Activated CD4-positive, alpha-beta T cell treated with anti-CD3 and anti-CD28 coated beads, Interleukin-2, Interleukin-4, amounts not matched to agents 100 ng/mL and 50 ng/mL, durations not matched to agents 16 hours and 8 hours (primary cell): ENCODE measurements at regions not wholly inside any gene's neighbourhood (a gene's known extent, or its start where the extent isn't known, plus 50 kb on each side); places are given as distances from the start of the nearest gene placed in this dataset.

Source experiments
- DNase-seq: peaks from one replicate; pipeline ENCODE4 v3.0.0-alpha.2; 2020; ENCODE audit warnings: low spot score

DNA sequence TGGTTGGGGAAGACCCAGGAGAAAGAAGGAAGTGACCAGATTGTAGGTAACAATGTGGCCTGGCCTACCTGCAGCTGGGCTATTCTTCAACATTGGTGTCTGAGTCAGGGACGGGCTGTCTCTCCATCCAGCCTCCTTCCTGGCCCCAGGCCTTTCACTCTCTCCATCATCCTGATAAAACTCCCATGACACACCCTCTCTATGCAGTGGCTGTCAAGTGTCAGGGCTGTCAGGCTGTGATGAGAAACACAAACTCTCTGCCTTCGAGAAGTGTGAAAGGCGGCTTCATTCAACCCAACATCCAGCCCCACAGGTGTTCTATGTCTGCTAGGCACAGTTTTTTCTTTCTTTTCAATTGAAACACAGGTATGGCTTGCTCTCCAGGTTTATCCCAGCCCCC lies 153.3 kb upstream of the VSTM2B start:
- no peak for DNase-seq

DNA sequence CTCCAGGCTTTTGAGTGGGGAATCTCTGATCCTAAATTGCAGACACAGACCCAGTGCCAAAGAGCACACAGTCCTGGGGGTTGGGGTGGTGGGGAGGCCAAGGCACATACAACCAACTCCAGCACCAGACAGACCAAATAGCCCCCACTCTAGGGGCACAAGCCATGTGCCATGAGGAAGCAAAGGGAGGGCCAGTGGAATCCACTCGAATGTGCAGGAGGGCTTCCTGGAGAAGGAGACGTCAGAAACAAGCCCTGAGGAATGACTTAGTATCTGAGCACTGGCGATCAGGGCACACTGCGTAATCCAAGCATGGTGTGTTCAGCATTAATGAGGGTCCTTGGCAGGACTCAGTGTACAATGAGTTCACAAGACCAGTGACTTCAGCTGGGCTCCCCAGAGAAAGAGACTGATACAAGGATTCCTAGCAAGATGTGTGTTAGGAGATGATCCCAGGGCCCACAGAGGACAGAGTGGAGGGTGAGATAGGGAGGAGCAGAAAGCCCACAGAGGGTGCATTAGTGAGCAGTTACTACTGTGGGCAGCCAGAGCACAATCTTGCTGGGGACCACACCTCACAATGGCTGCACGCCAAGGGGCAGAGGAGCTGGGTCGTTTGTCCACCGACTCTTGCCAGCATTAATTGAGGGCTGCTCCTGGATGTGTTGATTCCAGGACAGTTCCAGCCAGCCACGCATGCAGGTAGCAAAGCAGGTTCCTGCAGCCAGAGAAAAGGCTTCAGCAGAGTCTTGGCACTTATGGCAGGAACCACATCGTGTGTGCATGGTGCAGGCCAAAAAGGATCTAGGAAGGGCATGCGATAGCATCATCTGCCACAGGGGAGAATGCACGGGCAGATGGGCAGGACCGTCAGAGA lies 152.6 kb upstream of the VSTM2B start:
- DNase-seq = no peak

DNA sequence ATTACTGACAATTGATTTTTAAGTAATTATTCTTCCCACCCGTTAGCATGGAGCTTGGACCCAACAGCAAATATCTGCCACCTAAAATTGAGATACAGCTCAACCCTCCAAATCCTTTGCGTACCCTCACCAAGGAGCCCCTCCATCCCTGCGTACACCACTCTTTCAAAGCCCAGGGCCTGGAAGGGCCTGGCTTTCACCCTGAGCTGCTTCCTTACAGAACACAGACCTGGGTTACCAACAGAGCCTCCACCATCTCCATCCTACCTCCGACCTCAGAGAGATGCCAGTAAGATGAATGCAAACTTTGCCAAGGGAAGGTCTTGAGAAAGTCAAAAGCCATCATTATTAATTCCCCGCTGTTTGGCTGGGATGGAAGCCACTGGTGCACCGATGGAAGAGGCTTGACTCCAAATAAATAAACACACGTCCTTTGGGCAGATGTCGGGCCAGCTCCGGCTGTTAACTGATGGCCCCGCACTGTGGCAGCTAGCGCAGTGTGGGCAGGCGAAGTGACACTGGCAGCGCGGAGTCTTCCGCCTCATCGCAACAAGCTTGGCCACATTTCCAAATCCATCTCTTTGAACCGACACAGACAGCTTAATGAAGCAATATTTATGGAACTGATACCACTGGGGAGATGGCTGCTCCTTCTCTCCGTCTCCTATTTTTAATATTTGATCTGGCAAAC lies 150.2 kb upstream of the VSTM2B start:
- DNase-seq = no peak

DNA sequence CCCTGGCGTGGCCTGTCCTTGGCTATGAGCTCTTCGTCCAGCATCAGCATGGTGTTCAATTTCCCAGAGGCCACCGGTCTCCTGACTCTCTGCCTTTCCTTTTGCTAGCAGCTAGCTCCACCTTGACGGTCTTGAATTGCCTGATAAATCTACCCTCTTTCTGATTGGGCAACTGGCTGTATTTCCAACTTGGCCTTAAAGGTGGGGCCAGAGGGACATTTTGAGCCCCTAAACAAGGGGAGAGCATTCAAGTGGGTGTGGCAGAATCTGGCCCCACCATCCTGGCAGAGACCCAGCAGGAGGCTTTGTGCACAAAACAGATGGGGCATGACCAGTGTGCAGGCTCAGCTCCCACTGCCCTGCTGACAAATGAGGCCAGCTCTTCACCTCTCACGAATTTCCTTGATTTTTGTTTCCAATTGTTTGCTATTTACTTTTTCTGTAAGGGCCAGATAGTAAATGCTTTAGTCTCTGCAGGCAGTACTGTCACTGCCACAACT lies 148.9 kb upstream of the VSTM2B start:
- DNase-seq = no peak

DNA sequence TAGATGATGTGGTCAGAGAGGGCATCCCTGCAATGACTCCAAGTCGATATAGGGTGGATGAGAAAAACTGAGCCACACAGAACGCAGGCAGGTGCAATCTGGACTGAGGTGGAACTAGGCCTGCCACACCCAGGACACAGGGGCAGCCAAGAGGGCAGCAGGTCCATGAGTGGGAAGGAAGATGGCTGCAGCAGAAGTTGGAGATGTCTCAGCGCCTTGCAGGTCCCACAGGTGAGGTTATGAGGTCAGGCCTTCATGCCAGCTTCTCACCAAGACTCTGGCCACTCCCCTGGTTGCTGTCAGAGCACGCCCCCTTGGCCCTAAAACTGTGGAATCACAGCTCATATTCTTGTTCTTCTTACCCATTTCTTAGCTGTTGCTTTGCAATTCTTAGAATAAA lies 147.7 kb upstream of the VSTM2B start:
- DNase-seq = no peak

DNA sequence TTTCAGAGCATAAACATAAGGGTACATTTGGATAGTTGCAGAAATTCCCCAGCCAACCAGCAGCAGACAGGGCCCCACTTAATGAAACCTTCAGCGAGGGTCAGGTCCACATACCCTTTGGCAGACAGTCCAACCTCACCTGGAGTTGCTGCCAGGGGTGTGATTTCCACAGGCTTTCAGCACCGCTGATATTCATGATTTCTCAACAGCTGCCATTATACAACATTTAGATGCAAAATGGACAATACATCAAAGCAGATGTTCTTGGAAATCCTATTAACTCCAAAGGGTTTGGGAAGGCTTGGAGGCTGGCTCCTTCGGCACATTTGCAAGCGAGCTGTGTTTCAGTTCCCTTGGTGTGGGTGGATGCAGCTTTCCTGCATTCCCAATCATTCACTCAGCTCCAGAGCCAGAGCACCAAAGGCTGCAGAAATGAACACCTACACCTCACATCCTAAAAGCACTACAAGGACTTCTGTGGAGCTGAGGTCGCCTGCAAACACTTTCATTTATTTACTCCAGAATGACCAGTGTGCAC lies 147.2 kb upstream of the VSTM2B start:
- DNase-seq = no peak

DNA sequence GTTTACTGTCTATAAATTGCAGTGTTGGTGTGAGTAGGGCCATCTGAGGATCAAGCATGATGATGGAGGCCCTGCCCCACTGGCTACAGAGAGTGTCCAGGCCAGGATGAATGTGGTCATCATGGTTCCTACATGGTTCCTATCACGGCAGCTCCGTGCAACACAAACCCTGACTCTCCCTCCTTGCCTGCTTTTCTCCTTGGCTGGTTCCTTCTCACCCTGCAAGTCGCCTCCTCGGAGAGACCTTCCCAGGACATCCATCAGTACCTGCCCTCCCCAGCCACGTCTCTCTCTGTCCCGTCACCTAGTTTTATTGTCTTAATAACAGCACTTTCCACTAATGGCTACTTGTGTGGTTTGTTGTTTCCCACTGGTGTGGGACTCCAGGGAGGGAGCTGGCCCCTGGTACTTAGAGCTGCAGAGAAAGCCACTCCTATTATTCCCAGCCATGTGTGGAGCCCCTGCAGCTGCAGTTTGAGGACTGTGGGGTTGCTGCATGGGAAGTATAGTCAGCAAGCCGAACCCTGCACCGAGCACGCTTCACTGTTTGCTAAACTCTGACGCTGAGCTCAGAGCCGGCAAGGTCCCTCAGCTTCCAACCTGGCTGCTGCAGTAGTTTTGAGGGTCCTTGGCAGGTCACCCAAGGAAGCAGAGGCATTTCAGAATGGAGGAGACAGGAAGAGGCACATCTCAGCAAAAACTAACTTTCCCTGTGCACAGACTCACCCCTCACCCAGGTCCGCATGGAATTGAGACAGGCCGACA lies 146.4 kb upstream of the VSTM2B start:
- no peak for DNase-seq

DNA sequence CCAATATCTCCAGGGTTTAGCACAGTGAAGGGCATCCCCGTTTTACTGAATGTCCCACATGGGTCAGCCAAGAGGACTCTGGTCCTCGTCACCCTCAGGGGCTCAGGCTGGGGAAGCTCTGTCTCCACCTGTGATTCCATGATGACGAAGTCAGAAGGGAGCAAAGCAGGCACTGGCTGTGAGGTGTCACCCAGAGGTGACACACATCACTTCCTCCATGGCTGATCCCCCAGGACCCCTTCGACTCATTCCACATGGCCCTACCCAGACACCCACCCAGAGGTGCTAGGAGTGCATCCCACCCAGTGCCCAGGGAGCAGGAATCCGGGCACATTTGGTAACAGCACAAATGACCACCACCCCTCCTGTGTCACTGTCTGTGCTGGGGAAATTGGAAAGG lies 145.2 kb upstream of the VSTM2B start:
- no peak for DNase-seq

DNA sequence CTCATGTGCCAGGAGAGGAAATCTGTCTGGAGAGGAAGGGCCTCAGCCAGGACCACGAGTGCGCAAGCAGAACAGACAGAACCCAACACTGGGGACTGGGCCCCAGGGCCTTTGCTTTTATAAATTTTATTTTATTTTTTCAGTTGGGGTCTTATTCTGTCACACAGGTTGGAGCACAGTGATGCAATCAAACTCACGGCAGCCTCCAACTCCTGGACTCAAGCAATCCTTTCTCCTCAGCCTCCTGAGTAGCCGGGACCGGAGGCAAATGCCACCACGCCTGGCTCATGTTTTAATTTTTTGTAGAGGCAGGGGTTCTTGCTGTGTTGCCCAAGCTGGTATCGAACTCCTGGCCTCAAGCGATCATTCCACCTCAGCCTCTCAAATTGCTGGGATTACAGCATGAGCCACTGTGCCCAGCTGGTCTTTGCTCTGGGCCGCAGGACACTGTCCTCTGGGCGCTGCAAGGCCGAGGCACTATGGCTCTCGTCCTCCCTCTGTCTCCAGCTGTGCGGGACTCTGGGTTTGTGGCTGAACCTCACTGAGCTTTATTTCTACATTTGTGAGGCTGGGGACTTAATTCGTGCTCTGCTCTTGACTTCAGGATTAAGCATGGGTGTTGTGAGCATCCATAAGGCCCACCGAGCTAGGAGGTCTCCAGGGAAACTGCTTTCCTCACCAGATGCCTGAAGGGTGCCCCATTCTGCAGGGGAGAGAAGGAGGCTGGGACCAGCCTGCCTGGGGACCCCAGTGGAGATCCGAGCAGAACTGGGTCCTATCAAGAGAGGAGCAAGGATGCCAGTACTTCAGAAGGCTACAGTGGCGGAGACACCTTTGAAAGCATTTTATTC lies 144.2 kb upstream of the VSTM2B start:
- no peak for DNase-seq

DNA sequence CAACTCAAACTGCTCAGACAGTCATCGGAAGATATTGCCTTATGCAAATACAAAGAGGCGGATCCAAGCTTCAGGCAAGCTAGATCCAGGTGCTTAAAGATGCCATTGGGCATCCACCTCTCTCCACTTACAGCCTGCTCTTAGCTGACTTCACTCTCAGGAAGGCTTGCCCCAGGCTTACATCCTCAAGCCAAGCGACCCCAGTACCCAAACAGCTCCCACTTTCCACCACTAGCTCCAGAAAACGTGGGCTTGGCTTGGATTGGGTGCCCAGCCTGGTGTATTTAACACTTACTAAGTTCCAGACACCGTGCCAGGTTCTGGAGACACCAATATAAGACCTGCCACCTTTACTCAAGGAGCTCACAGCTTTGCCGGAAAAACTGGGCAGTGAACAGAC lies 142.1 kb upstream of the VSTM2B start:
- DNase-seq = no peak

DNA sequence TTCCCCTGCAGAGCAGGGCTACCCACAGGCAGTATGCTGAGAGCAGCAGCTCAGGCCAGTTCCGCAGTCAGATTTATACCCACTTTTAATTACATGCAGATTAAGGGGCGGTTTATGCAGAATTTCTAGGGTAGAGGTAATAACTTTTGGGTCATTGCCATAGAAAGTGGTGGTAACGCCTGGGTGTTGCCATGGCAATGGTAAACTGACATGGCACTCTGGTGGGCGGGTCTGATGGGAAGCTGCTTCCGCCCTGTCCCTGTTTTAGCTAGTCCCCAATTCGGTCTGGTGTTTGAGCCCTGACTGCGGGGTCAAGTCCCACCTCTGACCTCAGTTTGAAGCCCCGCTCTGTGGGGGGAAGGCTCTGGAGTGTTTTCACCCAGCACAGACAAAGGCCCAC lies 141.1 kb upstream of the VSTM2B start:
- no peak for DNase-seq

DNA sequence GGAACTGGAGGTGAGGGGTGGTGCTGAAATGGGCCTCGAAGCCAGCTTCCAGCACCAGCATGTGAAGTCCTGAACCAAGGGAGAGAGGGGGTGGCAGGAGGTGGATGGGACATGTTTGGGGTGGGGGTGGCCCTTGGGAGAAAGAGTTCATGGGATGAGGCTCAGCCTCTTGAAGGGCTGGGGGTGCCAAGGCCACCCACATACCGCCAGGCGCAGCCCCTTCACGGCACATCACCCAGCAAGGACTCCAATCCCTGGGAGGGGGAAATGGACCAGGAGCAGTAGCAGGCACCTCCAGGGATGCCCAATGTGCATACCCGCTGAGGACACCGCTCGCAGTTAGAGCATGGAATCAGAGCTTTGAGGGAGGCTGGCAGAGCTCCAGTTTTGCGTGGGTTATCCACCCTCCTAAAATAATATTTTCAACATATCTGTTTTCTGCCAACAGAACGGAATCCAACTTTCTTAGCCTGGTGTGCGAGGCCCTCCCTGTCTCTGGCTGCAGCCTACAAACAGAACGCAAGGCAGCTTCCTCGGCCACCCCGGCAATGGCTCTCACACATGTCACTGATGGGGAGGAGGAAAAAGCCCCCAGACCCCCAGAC lies 140.5 kb upstream of the VSTM2B start:
- no peak for DNase-seq

DNA sequence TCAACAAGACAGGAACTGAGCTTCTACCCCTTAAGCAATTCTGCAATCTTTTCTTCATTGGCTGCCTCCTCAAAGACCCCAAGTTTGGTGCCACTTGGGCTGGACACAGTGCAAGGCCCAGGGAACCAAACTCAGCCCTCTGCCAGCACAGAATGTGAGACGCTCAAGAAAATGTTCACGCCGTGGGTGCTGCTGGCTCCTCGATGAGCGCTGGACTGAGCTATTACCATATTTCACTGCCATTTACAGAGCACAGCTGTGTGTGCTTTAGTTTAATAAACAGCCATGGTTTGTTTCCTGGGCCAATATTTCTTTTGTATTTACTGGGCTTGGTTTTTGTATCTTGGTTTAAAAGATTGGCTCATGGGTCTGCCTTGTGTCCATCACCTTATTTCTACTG lies 138.8 kb upstream of the VSTM2B start:
- no peak for DNase-seq

DNA sequence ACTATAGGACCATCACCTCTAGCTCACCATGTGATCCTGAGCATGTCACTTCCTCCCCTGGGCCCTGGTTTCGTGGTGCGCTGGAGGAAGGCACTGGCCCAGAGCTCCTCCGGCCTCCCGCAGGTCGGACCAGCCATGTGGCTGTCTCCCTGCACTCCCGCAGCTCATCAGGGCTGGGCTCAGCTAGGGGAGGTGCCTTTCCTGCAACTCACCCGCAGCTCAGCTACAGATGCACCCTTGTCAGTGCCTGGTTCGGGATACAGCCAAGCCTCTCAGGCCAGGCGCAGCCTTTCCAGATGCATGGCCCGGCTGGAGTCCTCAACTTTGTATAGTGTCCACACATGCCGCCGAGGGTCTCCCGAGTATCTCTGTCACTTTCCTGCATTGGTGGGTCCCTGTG lies 138.2 kb upstream of the VSTM2B start:
- no peak for DNase-seq

DNA sequence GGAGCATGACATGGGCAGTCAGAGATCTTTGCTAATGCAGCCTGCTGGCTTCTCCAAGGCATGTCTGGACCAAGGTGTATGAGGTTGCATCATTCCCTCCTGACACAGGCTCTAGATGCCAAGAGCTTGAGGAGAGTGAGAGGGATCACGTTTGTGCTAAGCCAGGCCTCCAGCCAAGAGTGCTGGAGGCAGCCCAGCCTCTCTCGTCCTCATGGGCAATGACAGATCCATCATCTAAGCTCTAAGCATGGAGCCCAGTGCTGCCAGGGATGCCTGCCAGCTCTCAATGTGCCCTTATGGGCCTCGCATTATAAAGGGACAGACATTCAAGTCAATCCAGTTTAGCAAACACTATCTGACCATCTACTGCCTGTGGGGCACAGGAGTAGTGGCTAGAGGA lies 136.3 kb upstream of the VSTM2B start:
- DNase-seq = no peak

DNA sequence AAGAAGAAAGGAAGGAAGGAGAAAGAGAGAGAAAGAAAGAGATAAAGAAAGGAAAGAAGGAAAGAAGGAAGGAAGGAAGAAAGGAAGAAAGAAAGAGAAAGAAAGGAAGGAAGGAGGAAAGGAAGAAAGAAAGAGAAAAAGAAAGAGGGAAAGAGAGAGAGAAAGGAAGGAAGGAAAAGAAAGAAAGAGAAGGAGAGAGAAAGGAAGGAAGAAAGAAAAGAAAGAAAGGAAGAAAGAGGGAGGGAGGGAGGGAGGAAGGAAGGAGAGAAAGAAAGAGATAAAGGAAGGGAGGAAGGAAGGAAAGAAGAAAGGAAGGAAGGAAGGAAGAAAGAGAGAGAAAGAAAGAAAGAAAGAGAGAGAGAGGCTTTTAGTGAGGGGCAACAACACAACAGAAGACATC lies 135.1 kb upstream of the VSTM2B start:
- DNase-seq = no peak

DNA sequence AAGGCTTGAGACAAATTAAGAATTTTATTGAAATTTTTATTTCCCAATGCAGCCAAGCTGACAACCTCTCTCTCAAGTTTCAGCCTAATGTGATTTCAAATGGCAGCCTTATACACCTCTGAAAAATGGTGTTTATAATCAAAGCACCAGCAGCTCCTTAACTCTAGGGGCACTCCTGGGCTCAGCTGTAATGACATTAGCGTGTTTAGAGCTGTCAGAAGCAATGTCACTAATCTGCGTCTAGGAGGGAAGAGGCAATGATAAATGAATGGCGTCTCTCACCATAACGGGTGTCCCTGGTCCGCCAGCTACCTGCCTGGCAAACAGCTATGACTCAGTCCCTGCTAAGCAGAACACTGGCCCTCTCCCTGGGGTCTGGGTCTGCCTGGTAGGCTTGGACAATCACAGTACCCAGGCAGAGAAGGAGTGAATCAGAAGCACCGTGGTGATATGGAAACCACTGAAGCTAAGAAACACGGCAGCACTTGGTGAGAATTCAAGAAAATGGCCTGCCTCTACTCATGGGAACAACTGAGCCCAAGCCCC lies 131.8 kb upstream of the VSTM2B start:
- DNase-seq = no peak

DNA sequence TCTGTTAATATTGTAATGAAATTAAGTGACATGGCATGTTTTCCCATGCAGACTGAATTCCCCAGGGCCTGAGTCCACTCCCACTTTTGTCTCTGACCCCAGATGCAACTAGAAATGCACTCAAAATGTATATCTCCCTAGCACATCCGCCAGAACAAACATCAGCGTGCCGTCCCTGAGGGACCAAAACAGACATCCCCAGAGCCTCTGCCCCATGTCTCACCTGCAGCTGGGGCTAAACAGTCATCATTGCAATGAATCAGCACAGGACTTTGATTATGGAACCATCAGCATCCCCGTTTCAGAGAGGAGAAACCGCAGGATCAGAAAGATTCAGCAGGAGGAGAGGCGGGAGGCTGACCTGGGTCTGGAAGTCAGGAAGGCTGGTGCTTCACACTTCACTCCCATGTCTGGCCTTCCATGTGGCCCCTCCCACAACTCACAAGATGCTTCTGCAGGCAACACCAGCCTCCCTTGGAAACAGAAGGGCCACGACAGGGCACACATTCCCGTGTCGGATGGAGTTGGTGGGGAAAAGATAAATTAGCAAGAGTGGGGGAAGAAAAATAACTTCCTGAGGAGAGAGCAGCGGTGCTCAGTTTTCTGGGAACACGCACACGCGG lies 130.6 kb upstream of the VSTM2B start:
- no peak for DNase-seq

DNA sequence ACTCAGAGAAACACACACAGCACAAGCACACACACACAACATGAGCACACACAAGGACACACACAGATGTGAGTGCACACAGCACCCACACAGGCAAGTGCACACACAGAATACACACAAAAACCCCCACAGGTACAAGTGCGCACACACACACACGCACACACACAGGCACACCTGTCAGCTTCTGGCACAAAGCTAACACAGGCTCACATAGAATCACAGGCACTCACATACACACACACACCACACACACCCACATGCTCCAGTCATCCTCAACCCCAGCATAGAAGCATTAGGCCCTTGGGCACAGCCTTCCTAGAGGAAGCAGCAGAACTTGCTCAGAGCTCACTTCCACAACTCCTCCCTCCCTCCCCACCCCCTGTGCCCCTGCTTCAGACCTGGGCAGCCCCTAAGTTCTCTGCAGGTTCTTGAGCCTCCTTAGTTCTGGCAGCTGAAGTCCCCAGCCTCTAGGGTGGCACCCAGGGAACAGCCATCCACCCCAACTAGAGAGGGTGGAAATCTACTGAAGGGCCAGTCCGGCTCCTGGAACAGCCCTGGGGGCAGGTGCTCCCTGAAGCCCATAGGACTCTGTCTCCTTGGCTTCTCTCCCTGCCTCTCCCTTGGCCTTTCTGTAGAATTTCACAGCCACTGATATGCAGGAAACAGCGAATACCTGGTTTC lies 129.9 kb upstream of the VSTM2B start:
- DNase-seq = no peak

DNA sequence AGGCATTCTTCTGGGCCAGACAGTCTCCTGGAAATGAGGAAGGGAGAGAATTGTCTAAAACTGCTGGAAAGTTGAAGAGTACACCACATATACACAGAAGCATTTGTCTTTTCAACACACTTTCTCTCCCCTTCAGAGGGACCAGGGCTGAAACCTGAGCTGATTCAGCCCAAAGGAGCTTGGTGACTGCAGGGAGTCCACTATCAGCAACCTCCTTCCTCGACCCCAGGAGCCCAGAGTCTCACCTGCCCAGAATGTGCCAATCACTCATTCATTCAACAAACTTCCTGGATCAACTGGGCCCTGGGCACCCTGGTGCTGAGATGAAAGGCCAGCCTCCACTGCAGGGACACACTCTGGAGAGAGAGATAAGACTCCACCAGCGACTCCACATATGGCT lies 128.9 kb upstream of the VSTM2B start:
- no peak for DNase-seq
